Activated CD4-positive, alpha-beta T cell treated with anti-CD3 and anti-CD28 coated beads for 24 hours (primary cell): ENCODE measurements at regions not wholly inside any gene's neighbourhood (a gene's known extent, or its start where the extent isn't known, plus 50 kb on each side); places are given as distances from the start of the nearest gene placed in this dataset.
"Not testable (repeated sequence)": the region's sequence is repeated elsewhere in the genome, so short reads cannot be mapped to it uniquely, and the experiment has no call there.

Experiments used
- DNase-seq, 2 donors: peaks; one replicate each; pipeline ENCODE4 v3.0.0-alpha.2; 2020; ENCODE audit warnings: low read depth in 2 of 2

DNA sequence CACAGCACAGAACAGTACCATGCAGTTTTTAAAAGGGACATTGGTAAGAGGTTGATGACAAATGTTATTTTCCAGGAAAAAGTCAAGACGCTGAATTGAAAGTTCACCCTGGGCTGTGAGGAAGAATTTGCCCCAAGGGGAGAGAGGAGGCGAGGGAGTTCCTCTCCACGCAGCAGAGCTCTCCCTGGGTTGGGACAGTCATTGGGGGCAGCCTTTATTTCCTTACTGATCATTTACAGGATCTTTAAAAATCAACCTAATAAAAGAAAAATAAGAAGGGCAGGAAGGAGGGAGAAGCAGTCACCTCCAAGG is 49.9 kb upstream of the WNT7B start:
- DNase-seq, result no peak

DNA sequence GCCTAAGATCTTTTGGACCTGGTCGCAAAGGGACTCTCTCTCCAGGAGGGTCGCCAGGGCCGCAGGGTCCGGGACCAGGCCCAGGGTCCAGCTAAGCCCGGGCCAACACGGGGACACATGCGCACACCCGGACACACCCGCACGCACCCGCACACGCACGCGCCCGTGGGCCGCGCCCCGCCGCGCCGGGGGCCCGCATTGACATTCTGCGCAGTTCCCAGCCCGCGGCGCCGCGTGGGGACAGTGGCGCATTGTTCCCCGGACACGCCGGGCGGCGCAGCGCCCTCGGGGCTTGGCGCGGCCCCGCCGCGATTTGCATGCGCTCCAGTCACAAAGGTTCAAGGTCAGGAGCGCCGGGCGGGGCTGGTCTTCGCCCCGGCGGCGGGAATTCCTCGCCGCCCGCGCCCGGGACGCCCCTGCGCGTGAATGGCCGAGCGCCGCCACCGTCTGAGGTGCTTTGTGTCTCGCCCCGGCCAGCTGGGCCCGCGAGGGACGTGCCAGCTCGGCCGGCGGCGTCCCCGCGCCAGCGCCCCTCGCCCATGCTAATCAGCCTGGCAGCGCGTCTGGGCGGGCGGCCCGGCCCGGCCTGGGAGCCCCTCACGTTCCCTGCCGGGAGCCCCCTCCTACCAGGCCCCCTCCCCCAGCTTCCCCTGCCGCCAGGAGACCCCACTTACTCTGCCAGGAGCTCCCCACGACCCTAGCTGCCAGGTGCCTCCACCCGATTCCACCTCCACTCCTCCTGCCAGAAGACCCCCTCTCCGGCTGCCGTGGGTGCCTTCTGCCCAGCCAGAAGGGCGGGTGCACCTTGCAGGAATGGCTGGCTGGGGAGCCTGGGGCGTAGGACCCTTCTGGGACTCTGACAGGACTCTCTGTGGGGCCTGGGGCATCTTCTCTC is 50.5 kb upstream of the WNT7B start:
- no peak for DNase-seq

GRCh38 chr22:46028106-46028991 is 51.4 kb upstream of the WNT7B start:
- DNase-seq, result no peak

DNA sequence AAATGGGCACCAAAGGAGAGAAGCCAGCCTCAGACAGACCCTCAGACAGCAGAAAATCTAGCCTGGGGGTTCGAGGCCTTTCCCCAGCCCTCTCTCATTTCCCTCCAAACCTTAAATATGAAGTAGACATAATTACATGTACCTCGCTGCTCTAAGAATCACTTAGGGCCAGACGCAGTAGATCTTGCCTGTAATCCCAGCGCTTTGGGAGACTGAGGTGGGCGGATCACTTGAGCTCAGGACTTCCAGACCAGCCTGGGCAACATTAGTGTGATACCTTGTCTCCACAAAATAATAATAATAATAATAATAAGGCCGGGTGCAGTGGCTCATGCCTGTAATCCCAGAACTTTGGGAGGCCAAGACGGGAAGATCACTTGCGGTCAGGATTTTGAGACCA is 52.1 kb upstream of the WNT7B start:
- no peak for DNase-seq

GRCh38 chr22:46029574-46030200 is 52.7 kb upstream of the WNT7B start:
- DNase-seq, result no peak

GRCh38 chr22:46030231-46030880 is 53.4 kb upstream of the WNT7B start:
- no peak for DNase-seq

GRCh38 chr22:46031066-46031465 is 54.1 kb upstream of the WNT7B start:
- no peak for DNase-seq

GRCh38 chr22:46031557-46031956 is 54.6 kb upstream of the WNT7B start:
- no peak for DNase-seq

DNA sequence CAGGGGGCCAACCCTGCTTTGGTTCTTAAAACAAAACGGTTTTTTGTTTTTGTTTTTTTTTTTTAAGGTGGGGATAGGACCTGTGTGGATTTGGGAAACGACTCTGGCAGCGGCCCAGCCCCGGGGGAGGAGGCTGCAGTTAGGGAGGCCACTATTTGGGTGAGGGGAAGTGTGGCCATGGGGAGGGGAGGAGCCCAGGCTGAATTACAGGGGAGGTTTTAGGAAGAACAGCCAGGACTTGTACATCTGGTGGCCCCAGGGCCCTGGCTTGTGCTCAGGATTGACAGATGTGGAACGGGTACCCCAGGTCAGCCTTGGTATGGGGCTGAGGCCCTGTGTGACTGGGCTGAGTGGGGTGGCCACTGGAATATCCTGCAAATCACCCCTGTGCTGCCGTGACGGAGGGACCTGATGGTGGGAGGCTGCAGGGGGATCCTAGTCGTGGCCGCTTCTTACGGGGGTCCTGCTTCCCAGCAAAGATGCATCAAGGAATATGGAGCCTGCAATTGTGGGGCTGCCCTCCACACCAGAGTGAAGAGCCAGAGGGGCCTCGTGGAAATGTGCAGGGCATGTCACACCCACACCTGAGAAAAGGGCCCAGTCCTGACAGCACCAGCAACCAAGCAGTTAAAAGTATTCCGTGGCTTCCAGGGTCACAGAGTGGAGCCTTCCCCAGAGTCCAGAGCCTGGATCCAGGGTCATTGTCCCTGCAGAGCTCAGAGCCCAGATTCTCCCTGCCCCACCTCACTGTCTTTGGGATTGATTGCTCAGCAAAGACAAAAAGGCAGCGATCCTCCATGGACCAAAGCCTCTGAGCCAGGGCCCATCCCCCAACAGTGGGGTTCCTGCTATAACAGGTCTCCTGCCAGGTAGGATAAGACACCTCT is 55.2 kb upstream of the WNT7B start:
- DNase-seq, result no peak

- no peak for DNase-seq
These were observed 56.6 kb upstream of the WNT7B start for GRCh38 chr22:46033256-46034200.

- DNase-seq, result not testable (repeated sequence)
These were observed 57.5 kb upstream of the WNT7B start for GRCh38 chr22:46034480-46034879.

DNA sequence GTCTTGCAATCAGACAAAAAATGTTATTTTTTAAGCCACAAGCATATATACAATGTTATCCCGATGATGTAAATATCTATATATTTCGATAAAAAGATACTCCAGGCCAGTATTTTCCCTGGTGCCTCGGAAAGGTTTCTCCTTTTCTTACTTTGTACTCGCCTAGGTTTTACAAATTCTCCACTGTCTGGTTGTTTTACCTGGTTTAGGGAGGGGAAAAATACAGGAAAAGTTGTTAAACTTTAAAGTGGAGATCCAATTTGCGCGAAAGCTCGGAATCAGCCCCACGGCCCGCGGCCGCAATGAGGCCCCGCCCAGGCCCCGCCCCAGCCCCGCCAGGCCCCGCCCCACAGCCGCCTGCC is 58.4 kb upstream of the WNT7B start:
- no peak for DNase-seq

- peak; percentile 100 for DNase-seq
These were observed 59.0 kb upstream of the WNT7B start for GRCh38 chr22:46035742-46036557.

DNA sequence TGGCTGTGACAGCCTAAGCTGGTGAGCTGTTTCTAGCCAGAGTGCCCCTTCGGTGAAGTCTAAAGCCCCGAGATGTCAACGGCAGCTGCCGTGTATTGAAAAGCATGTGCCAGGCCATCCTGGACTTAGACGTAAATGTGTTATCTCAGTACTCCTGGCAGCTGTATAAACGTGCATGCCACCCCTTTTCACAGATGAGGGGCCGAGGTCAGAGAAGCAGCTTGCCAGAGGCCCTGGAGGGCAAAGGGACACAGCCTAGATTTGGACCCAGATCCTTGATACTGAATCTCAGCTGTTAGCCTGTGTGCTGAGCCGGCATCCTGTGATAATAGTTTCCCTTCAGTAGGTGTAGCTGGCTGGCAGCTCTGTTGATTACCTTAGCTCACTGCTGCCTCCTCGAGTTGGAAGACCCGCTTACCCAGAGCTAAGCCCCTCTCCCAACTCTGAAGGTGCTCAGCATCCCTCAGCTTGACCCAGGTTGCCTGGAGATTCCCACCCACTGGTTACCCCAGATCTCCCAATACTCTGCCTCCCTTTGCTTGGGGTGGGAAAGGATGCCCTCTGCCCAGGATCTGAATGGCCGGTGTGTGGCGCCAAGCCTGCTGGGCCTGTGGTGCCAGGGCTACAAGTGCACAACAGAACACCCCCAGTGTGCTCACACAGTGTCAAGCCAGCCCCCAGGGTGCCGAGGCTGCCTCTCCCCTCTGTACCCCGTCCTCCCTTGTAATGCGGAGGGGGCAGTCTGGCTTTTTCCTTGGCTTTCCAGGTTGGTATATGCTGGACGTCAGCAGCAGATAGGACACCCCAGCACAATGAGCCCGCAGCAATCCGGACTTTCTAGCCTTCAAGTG is 59.8 kb upstream of the WNT7B start:
- DNase-seq, result no peak

DNA sequence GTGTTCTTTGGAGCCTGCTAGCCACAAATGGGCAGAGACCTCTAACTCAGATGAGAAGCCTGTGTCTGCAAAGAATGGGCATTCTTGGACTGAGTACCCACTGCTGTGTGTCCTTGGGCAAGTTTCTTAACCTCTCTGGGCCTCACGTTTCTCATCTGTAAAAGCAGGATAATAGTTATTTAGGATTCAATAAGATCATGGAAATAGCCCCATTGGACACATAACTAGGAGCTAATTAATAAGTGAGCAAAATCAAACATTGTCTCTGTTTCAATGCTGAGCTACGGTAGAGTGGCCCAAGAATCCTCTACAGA is 61.2 kb upstream of the WNT7B start:
- no peak for DNase-seq

DNA sequence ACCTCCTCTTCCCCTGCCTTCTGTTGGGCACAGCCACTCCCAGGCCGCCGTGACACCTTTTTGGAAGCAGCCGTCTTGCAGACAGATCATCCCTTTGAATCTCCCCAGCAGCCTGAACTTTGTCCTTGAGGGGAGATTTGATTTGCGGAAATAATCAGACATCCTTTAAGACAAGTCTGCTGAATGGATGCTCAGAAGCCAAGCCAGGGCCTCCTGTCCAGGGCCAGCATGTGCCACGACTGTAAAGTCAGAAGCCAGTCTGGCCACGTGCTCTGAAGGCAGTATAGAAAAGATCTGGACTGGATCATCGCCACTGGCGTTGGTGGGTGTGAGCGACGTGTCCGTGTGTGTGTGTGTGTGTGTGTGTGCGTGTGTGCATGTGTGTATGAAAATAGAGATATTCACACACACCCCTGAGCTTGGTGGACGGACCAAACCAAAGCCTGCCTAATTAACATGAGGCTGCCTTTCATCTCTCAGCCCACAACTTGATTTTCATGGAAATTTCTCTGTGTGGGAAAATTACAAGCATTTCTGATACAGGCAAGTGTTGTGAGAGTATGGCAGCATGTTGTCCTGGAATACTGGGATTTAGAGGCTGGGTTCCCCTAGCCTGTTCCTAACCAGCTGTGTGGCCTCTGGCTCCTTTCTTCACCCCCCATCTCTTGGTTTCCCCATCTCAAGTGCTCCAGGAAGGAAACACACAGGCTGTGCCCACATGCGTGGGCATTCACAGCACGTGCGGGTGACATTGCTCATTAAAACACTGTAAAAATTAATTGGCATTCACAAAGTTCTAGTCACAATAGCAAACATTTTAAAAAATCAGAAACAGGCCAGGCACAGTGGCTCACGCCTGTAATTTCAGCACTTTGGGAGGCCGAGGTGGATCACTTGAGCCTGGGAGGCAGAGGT is 61.8 kb upstream of the WNT7B start:
- DNase-seq, result no peak

DNA sequence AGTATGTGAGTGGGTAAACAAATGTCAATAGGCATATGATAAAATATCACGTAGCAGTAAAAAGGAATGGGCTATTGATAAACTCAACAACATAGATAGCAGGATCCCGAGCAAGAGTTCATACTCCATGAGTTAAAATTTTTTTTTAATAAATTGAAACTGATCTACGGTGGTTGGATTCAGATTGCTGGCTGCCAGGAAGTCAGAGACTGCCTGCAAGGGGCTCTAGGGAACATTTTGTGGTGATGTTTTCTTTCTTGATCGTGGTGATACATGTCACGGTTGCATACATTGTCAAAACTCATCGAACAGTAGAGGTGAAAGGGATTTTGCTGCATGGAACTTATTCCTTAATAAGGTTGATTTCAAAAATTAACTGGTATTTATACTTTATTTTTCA is 62.6 kb upstream of the WNT7B start:
- DNase-seq, result no peak
